SK-N-SH treated with all-trans-retinoic acid at 6 μM for 48 hours (cell line): ENCODE measurements at regions not wholly inside any gene's neighbourhood (a gene's known extent, or its start where the extent isn't known, plus 50 kb on each side); places are given as distances from the start of the nearest gene placed in this dataset.
A peak's percentile ranks its signal among the peaks of the same experiment; 100 is the strongest.

Experiments
- ATAC-seq: fragments of 200-7000 bp; cut with Tn5 transposase; 3 replicates; pipeline ENCODE4 v1.9.1; 2020; ENCODE audit warnings: mild to moderate bottlenecking, moderate library complexity
- ARNTL ChIP-seq: fragments of 450-650 bp; formaldehyde crosslinking; IDR thresholded peaks from 2 replicates; pipeline ENCODE4 v1.5.0; 2020; ENCODE audit warnings: low read depth, mild to moderate bottlenecking, moderate library complexity, borderline replicate concordance
- BACH2 ChIP-seq: fragments of 250-450 bp; sonication (Bioruptor Pico); IDR thresholded peaks from 2 replicates; pipeline ENCODE4 v1.9.0; 2021; ENCODE audit warnings: mild to moderate bottlenecking, borderline replicate concordance
- CREB5 ChIP-seq: fragments of 250-450 bp; sonication (Bioruptor Pico); IDR thresholded peaks from 2 replicates; pipeline ENCODE4 v1.5.1; 2020; ENCODE audit warnings: low read depth, mild to moderate bottlenecking, moderate library complexity
- CSDC2 ChIP-seq: fragments of 250-450 bp; sonication (Bioruptor Pico); IDR thresholded peaks from 2 replicates; pipeline ENCODE4 v1.5.0; 2020; ENCODE audit warnings: mild to moderate bottlenecking, moderate library complexity
- ESRRG ChIP-seq: fragments of 250-450 bp; sonication (Bioruptor Pico); IDR thresholded peaks from 2 replicates; pipeline ENCODE4 v1.6.1; 2021; ENCODE audit warnings: mild to moderate bottlenecking
- GLIS3 ChIP-seq: fragments of 250-450 bp; sonication (Bioruptor Pico); IDR thresholded peaks from 2 replicates; pipeline ENCODE4 v1.5.0; 2020; ENCODE audit warnings: mild to moderate bottlenecking, moderate library complexity
- ISL1 ChIP-seq: fragments of 250-450 bp; sonication (Bioruptor Pico); IDR thresholded peaks from 2 replicates; pipeline ENCODE4 v2.1.2; 2022; ENCODE audit warnings: mild to moderate bottlenecking, moderate library complexity
- OSR1 ChIP-seq: fragments of 250-450 bp; sonication (Bioruptor Pico); IDR thresholded peaks from 2 replicates; pipeline ENCODE4 v1.8.0; 2022; ENCODE audit warnings: moderate library complexity, mild to moderate bottlenecking, inconsistent platforms
- PATZ1 ChIP-seq: fragments of 250-450 bp; sonication (Bioruptor Pico); IDR thresholded peaks from 2 replicates; pipeline ENCODE4 v1.8.0; 2020; ENCODE audit warnings: mild to moderate bottlenecking, moderate library complexity, borderline replicate concordance
- POU6F1 ChIP-seq: fragments of 250-450 bp; sonication (Bioruptor Pico); IDR thresholded peaks from 2 replicates; pipeline ENCODE4 v1.8.0; 2021; ENCODE audit warnings: low read depth, mild to moderate bottlenecking, moderate library complexity, borderline replicate concordance
- PPARA ChIP-seq: fragments of 250-450 bp; sonication (Bioruptor Pico); IDR thresholded peaks from 2 replicates; pipeline ENCODE4 v1.5.0; 2020; ENCODE audit warnings: mild to moderate bottlenecking, borderline replicate concordance
- RARB ChIP-seq: fragments of 250-450 bp; sonication (Bioruptor Pico); IDR thresholded peaks from 2 replicates; pipeline ENCODE4 v1.8.0; 2021; ENCODE audit warnings: mild to moderate bottlenecking, moderate library complexity
- SNAI2 ChIP-seq: fragments of 250-450 bp; sonication (Bioruptor Pico); IDR thresholded peaks from 2 replicates; pipeline ENCODE4 v1.5.0; 2020; ENCODE audit warnings: mild to moderate bottlenecking, moderate library complexity
- TCF4 ChIP-seq: fragments of 250-450 bp; sonication (Bioruptor Pico); IDR thresholded peaks from 2 replicates; pipeline ENCODE4 v1.8.0; 2021; ENCODE audit warnings: mild to moderate bottlenecking, moderate library complexity, borderline replicate concordance
- TOX ChIP-seq: fragments of 250-450 bp; sonication (Bioruptor Pico); IDR thresholded peaks from 2 replicates; pipeline ENCODE4 v1.8.0; 2021; ENCODE audit warnings: mild to moderate bottlenecking, moderate library complexity, borderline replicate concordance
- TSHZ2 ChIP-seq: fragments of 250-450 bp; sonication (Bioruptor Pico); IDR thresholded peaks from 2 replicates; pipeline ENCODE4 v1.5.0; 2020; ENCODE audit warnings: mild to moderate bottlenecking, moderate library complexity
- ZC3H10 ChIP-seq: fragments of 250-450 bp; sonication (Bioruptor Pico); IDR thresholded peaks from 2 replicates; pipeline ENCODE4 v1.5.1; 2021; ENCODE audit warnings: mild to moderate bottlenecking, moderate library complexity
- ZFP3 ChIP-seq: fragments of 250-450 bp; sonication (Bioruptor Pico); IDR thresholded peaks from 2 replicates; pipeline ENCODE4 v1.5.0; 2020; ENCODE audit warnings: mild to moderate bottlenecking, moderate library complexity
- ZFP30 ChIP-seq: fragments of 450-650 bp; formaldehyde crosslinking; IDR thresholded peaks from 2 replicates; pipeline ENCODE4 v1.5.0; 2022; ENCODE audit warnings: mild to moderate bottlenecking, moderate library complexity
- ZNF565 ChIP-seq: fragments of 450-650 bp; formaldehyde crosslinking; conservative IDR thresholded peaks from 2 replicates; pipeline ENCODE4 v1.5.0; 2020; ENCODE audit warnings: low read depth, mild to moderate bottlenecking, moderate library complexity
- ZNF70 ChIP-seq: fragments of 450-650 bp; formaldehyde crosslinking; IDR thresholded peaks from 2 replicates; pipeline ENCODE4 v1.5.0; 2020; ENCODE audit warnings: mild to moderate bottlenecking, moderate library complexity
- ZNF8 ChIP-seq: fragments of 450-650 bp; formaldehyde crosslinking; IDR thresholded peaks from 2 replicates; pipeline ENCODE4 v1.5.0; 2020; ENCODE audit warnings: mild to moderate bottlenecking, moderate library complexity

GRCh38 chr9:116000748-116001329 lies 152.8 kb upstream of the PAPPA start:
- ATAC-seq = peak; percentile 33; the same call in 1 of the 3 replicates

GRCh38 chr9:116002181-116002580 lies 151.4 kb upstream of the PAPPA start:
- no peak for TF ChIP-seq ISL1 (CRISPR knock-in tag)
- TF ChIP-seq ZNF565 (CRISPR knock-in tag) = no peak
- TF ChIP-seq PPARA (CRISPR knock-in tag) = no peak
- no peak for TF ChIP-seq TCF4
- TF ChIP-seq PATZ1 (CRISPR knock-in tag) = no peak
- TF ChIP-seq GLIS3 (CRISPR knock-in tag) = no peak
- TF ChIP-seq ZNF8 = no peak
- no peak for TF ChIP-seq TOX (CRISPR knock-in tag)
- TF ChIP-seq CSDC2 (CRISPR knock-in tag) = no peak
- TF ChIP-seq BACH2 (CRISPR knock-in tag) = no peak
- ATAC-seq = no peak

More at GRCh38 chr9:116000748-116001329, 152.8 kb upstream of the PAPPA start:
- no peak for TF ChIP-seq ZNF70
- no peak for TF ChIP-seq ZNF565 (CRISPR knock-in tag)
- no peak for TF ChIP-seq GLIS3 (CRISPR knock-in tag)
- TF ChIP-seq CREB5 (CRISPR knock-in tag) = no peak
- no peak for TF ChIP-seq SNAI2 (CRISPR knock-in tag)
- TF ChIP-seq CSDC2 (CRISPR knock-in tag) = no peak
- no peak for TF ChIP-seq POU6F1 (CRISPR knock-in tag)
- TF ChIP-seq TSHZ2 (CRISPR knock-in tag) = no peak
- TF ChIP-seq ZNF8 = no peak
- no peak for TF ChIP-seq RARB (CRISPR knock-in tag)
- no peak for TF ChIP-seq TOX (CRISPR knock-in tag)
- no peak for TF ChIP-seq ARNTL (CRISPR knock-in tag)
- no peak for TF ChIP-seq ZFP3 (CRISPR knock-in tag)
- no peak for TF ChIP-seq BACH2 (CRISPR knock-in tag)

GRCh38 chr9:116002624-116003023 lies 151.0 kb upstream of the PAPPA start:
- no peak for ATAC-seq
- TF ChIP-seq ZNF70 (no peak), ZC3H10 (CRISPR knock-in tag) (no peak), BACH2 (CRISPR knock-in tag) (no peak), ZNF8 (no peak), TOX (CRISPR knock-in tag) (no peak), ZFP30 (CRISPR knock-in tag) (no peak), SNAI2 (CRISPR knock-in tag) (no peak), ZNF565 (CRISPR knock-in tag) (no peak), ESRRG (CRISPR knock-in tag) (no peak), GLIS3 (CRISPR knock-in tag) (no peak), ISL1 (CRISPR knock-in tag) (no peak), OSR1 (CRISPR knock-in tag) (no peak), RARB (CRISPR knock-in tag) (no peak), POU6F1 (CRISPR knock-in tag) (no peak), CREB5 (CRISPR knock-in tag) (no peak), TCF4 (no peak), PATZ1 (CRISPR knock-in tag) (no peak), ARNTL (CRISPR knock-in tag) (no peak)
